HG03378 (cell line): ENCODE measurements at regions not wholly inside any gene's neighbourhood (a gene's known extent, or its start where the extent isn't known, plus 50 kb on each side); places are given as distances from the start of the nearest gene placed in this dataset.

Source experiments
- ATAC-seq: cut with Tn5 transposase; IDR thresholded peaks from one replicate; pipeline ENCODE4 v1.9.1; 2021; ENCODE audit warnings: mild to moderate bottlenecking, moderate library complexity; ENCODE audit not compliant: unreplicated experiment

GRCh38 chr2:147045113-147045512, 799.7 kb upstream of the ACVR2A start:
- peak; percentile 60 for ATAC-seq

DNA sequence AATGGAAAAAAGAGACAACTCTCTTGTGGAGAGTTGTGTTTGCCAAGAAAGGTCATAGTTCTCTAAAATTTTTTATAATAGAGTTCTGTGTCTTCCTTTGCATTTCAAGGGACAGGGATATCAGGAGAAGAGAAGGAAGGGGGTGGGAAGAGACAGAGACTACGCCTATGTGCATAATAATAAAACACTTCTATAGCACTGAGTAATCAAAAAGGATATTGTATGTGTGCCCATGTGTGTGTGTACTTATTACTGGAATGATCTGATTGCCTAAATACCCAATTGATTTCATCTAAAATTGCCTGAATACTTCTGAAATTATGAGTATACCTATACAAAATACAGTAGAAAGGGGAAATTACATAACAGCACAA, 803.7 kb upstream of the ACVR2A start:
- no peak for ATAC-seq

DNA sequence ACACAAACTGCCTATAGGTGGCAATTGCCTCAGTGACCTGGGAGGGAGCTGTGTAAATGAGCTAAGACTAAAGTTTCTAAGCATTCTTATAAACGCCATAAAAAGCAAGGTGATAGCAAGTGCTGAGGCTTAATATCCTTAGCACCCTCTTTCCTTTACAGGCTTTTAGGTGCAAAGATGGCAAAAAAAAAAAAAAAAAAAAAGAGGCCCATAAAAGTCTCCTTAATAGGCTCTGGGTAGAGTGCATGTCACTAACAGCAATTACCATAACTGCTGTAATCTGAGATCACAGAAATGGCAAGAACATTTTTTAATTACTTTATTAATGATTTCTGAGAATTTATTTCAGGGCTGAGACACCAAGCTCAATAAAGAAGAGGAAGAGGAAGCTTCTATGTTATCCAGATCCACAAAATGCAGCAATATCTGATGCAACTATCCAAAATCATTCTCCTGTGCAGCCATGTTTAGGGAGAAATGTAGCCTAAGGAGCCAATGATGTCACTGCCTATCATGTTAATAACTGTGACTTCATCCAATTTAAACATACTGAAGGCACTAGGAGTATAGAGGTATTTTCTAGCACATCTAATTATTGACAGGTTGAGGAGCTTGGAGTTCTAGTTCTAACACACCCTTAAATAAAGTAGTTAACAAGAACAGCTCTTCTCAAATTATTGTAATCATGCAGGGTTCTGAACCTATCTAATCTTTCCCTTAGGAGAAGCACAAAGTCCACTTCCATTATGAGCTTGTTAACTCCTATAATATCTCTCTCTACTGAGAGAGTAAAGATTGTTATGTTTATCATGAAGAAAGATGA, 804.3 kb upstream of the ACVR2A start:
- no peak for ATAC-seq

- ATAC-seq = no peak
Measured at GRCh38 chr2:147037048-147037447, 807.8 kb upstream of the ACVR2A start.

GRCh38 chr2:147033044-147033443, 811.8 kb upstream of the ACVR2A start:
- ATAC-seq = no peak

DNA sequence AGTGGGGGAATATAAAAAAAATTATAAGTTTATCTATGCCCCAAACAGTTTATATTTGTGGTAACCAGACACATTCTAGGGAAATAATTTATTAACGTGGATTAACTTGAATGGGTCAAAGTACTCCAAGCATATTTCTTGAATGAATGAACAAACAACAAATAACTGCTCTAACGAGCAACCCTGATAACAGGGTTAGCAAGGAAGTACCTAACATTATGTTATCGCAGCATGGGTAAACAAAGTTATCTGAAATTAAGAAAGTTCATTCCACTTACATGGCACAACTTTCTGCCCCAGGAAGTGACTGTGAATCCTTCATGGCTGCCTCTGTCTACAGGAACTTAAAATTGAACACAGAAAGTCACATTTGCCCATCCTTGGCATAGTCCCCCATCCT, 812.9 kb upstream of the ACVR2A start:
- no peak for ATAC-seq

- no peak for ATAC-seq
Measured at GRCh38 chr2:147030966-147031720, 813.7 kb upstream of the ACVR2A start.

- ATAC-seq = no peak
Measured at GRCh38 chr2:147027436-147027835, 817.4 kb upstream of the ACVR2A start.

DNA sequence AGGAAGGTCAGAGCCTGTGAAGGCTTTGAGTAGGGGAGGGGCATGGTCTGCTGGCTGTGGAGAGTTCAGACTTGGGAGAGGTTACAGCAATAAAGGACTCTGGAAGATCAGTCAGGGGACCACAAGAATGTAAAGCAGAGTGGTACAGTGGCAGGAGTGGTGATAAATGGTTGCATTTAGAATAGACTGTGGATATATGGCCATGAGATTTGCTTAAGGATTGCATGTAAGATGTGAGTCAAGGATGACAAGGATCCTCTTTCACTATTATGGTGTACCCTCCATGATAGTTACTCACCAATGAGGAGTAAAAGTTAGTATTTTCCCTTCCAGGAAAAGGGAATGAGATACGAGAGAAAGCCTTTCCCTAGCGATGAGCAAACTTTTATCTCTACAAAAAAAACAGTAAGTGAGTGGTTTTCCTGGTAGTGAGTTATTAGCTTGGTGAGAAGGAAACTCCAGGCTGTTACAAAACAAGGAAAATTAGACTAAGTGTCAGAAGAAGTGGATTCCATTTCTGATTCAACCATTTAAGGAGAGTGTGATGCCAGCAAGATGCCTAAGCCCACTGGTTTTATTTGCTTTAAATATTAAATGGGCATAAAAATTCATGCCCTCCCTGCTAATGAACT, 818.0 kb upstream of the ACVR2A start:
- no peak for ATAC-seq

GRCh38 chr2:147025646-147026585, 818.9 kb upstream of the ACVR2A start:
- ATAC-seq = no peak

- no peak for ATAC-seq
Measured at GRCh38 chr2:147019311-147019710, 825.5 kb upstream of the ACVR2A start.

DNA sequence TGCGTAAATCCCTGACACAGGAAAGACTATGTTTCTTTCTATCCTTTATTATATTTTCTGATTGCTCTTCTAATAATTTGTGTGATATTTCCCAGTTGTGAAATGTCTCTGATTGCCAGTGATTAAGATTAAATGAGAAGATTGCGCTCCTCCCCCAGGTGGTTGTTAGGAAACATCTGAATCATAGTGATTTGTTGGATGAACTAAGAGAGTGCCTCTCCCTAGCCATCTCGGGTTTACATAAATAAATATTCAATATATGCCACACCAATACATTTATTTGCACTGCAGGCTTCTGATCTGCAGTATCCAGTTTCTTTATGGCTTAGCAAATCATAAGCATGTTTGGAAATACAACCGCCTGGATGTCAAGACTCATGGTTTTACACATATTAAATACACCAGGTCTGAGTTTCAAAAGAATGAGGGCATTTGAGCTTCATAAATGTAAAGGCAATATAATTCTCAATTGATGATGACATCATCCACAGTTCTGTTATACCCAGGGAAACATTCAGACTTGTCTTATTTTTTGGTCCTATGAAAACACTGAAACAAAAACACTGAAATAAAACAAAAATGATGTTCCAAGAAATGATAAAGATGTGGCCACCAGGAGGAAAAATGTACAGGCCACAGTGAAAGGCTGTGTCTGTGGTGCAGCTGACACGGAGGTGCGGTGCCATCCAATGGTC, 826.7 kb upstream of the ACVR2A start:
- no peak for ATAC-seq

- no peak for ATAC-seq
Measured at GRCh38 chr2:147016181-147016580, 828.6 kb upstream of the ACVR2A start.

DNA sequence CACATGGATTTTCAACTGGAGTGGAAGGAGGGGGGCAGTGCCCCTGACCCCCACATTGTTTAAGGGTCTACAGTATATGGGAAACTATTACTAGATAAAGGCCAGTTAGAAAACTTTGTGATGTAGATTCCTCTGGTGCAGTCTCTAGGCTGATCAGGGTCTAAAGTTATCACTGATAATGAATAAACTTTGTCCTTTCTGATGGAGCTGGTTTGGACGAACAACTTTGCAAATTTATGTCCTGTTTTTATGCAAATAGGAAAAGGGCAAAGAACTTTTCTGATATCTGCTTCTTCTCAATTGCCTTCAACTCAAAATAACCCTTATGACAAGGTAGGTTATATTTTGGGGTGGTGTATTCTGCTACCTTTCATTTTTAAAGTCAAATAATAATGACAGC, 829.2 kb upstream of the ACVR2A start:
- no peak for ATAC-seq

DNA sequence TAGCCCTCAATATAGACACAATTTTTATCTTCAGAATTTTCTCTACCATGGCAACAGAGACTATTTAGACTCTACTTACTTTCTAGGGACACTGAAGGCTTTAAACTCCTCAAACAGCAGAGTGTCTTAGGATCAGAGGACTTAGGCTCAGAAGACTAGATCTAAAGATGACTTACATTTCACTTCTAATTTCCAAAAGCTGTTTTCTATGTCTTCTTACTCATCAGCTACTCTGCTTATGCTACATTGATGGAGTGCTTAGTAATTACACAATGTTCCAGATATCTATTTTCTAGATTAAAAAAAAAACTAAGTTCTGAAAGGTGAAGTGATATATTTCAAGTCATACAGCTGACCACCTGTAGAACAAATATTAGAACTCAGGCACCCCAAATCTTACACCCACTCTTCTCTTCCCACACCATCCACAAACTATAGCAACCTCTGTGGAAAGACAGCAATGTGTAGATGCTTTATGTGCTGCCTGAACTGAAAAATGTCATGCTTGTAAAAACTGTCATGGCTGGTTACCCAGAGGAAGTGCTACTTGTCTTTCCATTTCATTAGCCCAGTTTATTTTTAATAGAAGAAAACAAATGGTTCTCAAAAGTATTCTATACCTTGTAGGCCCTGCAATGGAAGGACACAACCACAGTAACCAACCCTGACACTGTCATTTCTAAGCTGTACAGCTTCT, 831.0 kb upstream of the ACVR2A start:
- no peak for ATAC-seq

- no peak for ATAC-seq
Measured at GRCh38 chr2:147008481-147008880, 836.3 kb upstream of the ACVR2A start.

DNA sequence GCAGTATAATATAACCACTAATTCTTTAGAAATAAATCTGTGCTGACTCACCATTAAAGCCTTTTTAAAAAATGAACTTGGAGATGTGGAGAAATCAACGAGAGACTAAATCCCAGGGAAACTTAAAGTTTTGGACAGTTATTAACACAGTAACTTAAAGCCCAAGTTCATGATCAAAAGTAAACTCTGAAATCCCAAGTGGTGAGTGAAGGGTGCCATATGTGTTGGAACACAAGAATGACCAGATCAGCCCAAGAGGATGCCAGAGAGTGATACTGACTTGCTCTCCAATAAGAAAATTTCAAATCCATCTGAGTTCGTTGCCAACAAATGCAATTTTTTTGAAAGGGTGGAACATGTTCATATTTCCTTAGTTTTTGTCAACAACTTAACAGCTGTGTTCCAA, 838.1 kb upstream of the ACVR2A start:
- ATAC-seq = no peak

- no peak for ATAC-seq
Measured at GRCh38 chr2:147003081-147003480, 841.7 kb upstream of the ACVR2A start.

DNA sequence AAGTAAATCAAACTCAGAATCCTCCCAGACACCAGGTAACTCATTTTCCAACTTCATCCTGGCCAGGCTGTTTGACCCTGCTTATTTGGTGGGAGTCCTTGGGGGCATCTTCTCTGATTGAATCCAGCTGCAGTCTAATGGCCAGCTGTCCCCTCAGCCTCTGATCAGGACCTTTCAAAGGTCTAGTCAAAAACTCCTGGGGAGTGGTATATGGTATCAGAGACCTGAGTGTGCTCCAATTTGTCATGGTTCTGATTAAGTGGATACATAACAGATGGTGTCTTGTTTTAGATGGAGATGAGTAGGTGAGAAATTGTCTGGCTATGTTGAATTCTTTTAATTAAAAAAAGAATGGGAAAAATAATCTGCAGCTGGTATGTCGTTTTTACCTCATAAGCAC, 842.6 kb upstream of the ACVR2A start:
- ATAC-seq = no peak

GRCh38 chr2:147001061-147001460, 843.8 kb upstream of the ACVR2A start:
- no peak for ATAC-seq
